Thyroid gland (tissue), 4 donors: ENCODE measurements at regions not wholly inside any gene's neighbourhood (a gene's known extent, or its start where the extent isn't known, plus 50 kb on each side); places are given as distances from the start of the nearest gene placed in this dataset.

Experiments used
- DNase-seq, 2 donors: peaks; one replicate each; pipeline ENCODE4 v3.0.0-alpha.2; 2019
- H3K27ac ChIP-seq, 3 donors: fragments of 200-600 bp; sonication (generic); 1 replicate in 2 of 3; 2 replicates in 1 of 3; pipeline ENCODE4 v1.5.1; 2016 to 2019; ENCODE audit warnings: mild to moderate bottlenecking in 1 of 3, moderate library complexity in 1 of 3
- H3K27me3 ChIP-seq: fragments of 200-600 bp; sonication (generic); one replicate; pipeline ENCODE4 v1.5.1; 2019
- H3K36me3 ChIP-seq, 2 donors: fragments of 200-600 bp; sonication (generic); one replicate each; pipeline ENCODE4 v1.5.1; 2016 to 2019
- H3K4me1 ChIP-seq, 2 donors: fragments of 200-600 bp; sonication (generic); one replicate each; pipeline ENCODE4 v1.5.1; 2017 to 2019
- H3K4me3 ChIP-seq, 3 donors: fragments of 200-600 bp; sonication (generic); replicated peaks in 1 of 3; 1 replicate in 2 of 3; 2 replicates in 1 of 3; pipeline ENCODE4 v1.5.1; 2016; ENCODE audit warnings: mild to moderate bottlenecking in 1 of 3
- H3K9me3 ChIP-seq: fragments of 200-600 bp; sonication (generic); one replicate; pipeline ENCODE4 v1.5.1; 2017
- CTCF ChIP-seq, 6 experiments: fragments of 200-600 bp in 3 of 6; fragments of 450-650 bp in 3 of 6; sonication (generic) in 3 of 6; IDR thresholded peaks; one replicate each; pipeline ENCODE4 v1.5.1; 2016 to 2019; ENCODE audit warnings: antibody characterized with exemption in 6 of 6, mild to moderate bottlenecking in 2 of 6, inconsistent platforms in 1 of 6, moderate library complexity in 1 of 6
- POLR2A ChIP-seq, 2 donors: fragments of 450-650 bp; IDR thresholded peaks; one replicate each; pipeline ENCODE4 v1.6.1; 2017; ENCODE audit warnings: antibody characterized with exemption in 2 of 2, mild to moderate bottlenecking in 2 of 2, moderate library complexity in 1 of 2
- WGBS, 2 donors: methylation state at CpG; one replicate each; pipeline ENCODE4 v1.1.5; 2017; 5-methylcytosine and 5-hydroxymethylcytosine counted together
- intact Hi-C: fragments of 100-400 bp; cut with DNase I; formaldehyde crosslinking; loops from one replicate; pipeline ENCODE4 v1.15.1; 2023

GRCh38 chr2:45195916-45196315, 186.7 kb upstream of the SIX2 start:
- no peak overlapping the region for H3K27ac ChIP-seq
- no peaks in the 10 kb centered on the region for H3K27me3 ChIP-seq
- no peaks in the 10 kb centered on the region for H3K4me1 ChIP-seq
- DNase-seq = no peak
- no peaks in the 10 kb centered on the region for H3K9me3 ChIP-seq
- intact Hi-C loops = no loop called here
- H3K4me3 ChIP-seq = no peak overlapping the region
- 82 to 86% methylated on average over 2 of the region's 2 CpGs for WGBS, 2 donors
- TF ChIP-seq POLR2A (IDR thresholded peaks at IDR 0.05) (no peak), CTCF (IDR thresholded peaks at IDR 0.05) (no peak)
- no peaks in the 10 kb centered on the region for H3K36me3 ChIP-seq

- WGBS, 2 donors = 84 to 85% methylated on average over 3 of the region's 3 CpGs
- DNase-seq = no peak
- Histone ChIP-seq H3K36me3 (no peaks in the 10 kb centered on the region), H3K9me3 (no peaks in the 10 kb centered on the region), H3K27me3 (no peaks in the 10 kb centered on the region), H3K4me3 (no peak overlapping the region), H3K27ac (no peak overlapping the region), H3K4me1 (no peaks in the 10 kb centered on the region)
- intact Hi-C loops = no loop called here
- no peak for TF ChIP-seq CTCF (IDR thresholded peaks at IDR 0.05)
- no peak for TF ChIP-seq POLR2A (IDR thresholded peaks at IDR 0.05)
Observed at GRCh38 chr2:45194596-45194995, 185.3 kb upstream of the SIX2 start.

GRCh38 chr2:45193581-45193980, 184.3 kb upstream of the SIX2 start:
- Histone ChIP-seq H3K4me1 (no peaks in the 10 kb centered on the region), H3K9me3 (no peaks in the 10 kb centered on the region), H3K4me3 (no peak overlapping the region), H3K27me3 (no peaks in the 10 kb centered on the region), H3K27ac (no peak overlapping the region), H3K36me3 (no peaks in the 10 kb centered on the region)
- no peak for TF ChIP-seq POLR2A (IDR thresholded peaks at IDR 0.05)
- no peak for TF ChIP-seq CTCF (IDR thresholded peaks at IDR 0.05)
- 86 to 88% methylated on average over 4 of the region's 4 CpGs for WGBS, 2 donors
- intact Hi-C loops = no loop called here
- DNase-seq = no peak

- H3K9me3 ChIP-seq = no peaks in the 10 kb centered on the region
- no peaks in the 10 kb centered on the region for H3K36me3 ChIP-seq
- DNase-seq = no peak
- H3K27me3 ChIP-seq = no peaks in the 10 kb centered on the region
- no peak overlapping the region for H3K27ac ChIP-seq
- intact Hi-C loops = no loop called here
- 83 to 89% methylated on average over 4 of the region's 4 CpGs for WGBS, 2 donors
- no peak overlapping the region for H3K4me3 ChIP-seq
- TF ChIP-seq CTCF (IDR thresholded peaks at IDR 0.05) = no peak
- TF ChIP-seq POLR2A (IDR thresholded peaks at IDR 0.05) = no peak
- H3K4me1 ChIP-seq = no peaks in the 10 kb centered on the region
Observed at GRCh38 chr2:45192991-45193390, 183.7 kb upstream of the SIX2 start.

- Histone ChIP-seq H3K27me3 (no peaks in the 10 kb centered on the region), H3K27ac (no peak overlapping the region), H3K9me3 (no peaks in the 10 kb centered on the region), H3K4me3 (no peak overlapping the region), H3K36me3 (no peaks in the 10 kb centered on the region), H3K4me1 (no peaks in the 10 kb centered on the region)
- DNase-seq = no peak
- 79 to 88% methylated on average over 5 of the region's 5 CpGs for WGBS, 2 donors
- intact Hi-C loops = no loop called here
- TF ChIP-seq POLR2A (IDR thresholded peaks at IDR 0.05) = no peak
- no peak for TF ChIP-seq CTCF (IDR thresholded peaks at IDR 0.05)
Observed at GRCh38 chr2:45192481-45192880, 183.2 kb upstream of the SIX2 start.
